GM12891 (cell line): ENCODE measurements at regions not wholly inside any gene's neighbourhood (a gene's known extent, or its start where the extent isn't known, plus 50 kb on each side); places are given as distances from the start of the nearest gene placed in this dataset.

Experiments used
- DNase-seq: peaks from one replicate; pipeline ENCODE4 v3.0.0; 2011; ENCODE audit warnings: low spot score; ENCODE audit not compliant: insufficient read length
- FAIRE-seq: peaks from 2 replicates; lab custom pipeline; 2011; peaks lifted over from hg19 to GRCh38; lab: Jason Lieb, UNC
- PAX5 ChIP-seq: IDR thresholded peaks from 2 replicates; pipeline ENCODE4 v1.6.1; 2011; ENCODE audit warnings: low read length, moderate library complexity, mild to moderate bottlenecking; ENCODE audit not compliant: insufficient read depth, severe bottlenecking
- POLR2A ChIP-seq: IDR thresholded peaks from 2 replicates; pipeline ENCODE4 v1.6.1; 2011; ENCODE audit warnings: low read depth, low read length, control low read depth
- POLR2AphosphoS5 ChIP-seq: IDR thresholded peaks from 2 replicates; pipeline ENCODE4 v1.6.1; 2011; ENCODE audit warnings: low read depth, low read length, control low read depth
- POU2F2 ChIP-seq: IDR thresholded peaks from 2 replicates; pipeline ENCODE4 v1.6.1; 2011; ENCODE audit warnings: low read depth, mild to moderate bottlenecking, control low read depth, low read length, moderate library complexity
- SPI1 ChIP-seq: IDR thresholded peaks from 2 replicates; pipeline ENCODE4 v1.6.1; 2011; ENCODE audit warnings: low read depth, low read length, control low read depth
- TAF1 ChIP-seq: IDR thresholded peaks from 2 replicates; pipeline ENCODE4 v1.6.1; 2011; ENCODE audit warnings: low read depth, low read length, control low read depth

DNA sequence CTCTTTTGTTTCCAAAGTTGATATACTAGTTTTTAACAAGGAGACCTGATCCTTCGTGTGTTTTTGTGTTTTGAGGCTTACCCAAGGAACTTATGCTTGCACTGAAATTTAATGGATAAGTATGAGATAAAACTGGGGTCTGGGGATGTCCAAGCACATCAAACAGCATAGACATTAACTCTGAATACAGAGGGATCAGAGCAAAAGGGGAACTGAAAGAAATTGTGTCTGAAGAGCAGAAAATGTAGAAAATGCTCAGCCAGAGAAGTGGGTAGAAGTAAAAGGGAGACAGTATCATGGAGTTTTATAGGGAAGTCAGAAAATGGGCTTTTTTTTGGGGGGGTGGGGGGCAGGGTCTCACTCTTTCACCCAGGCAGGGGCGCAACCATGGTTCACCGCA is 695.4 kb downstream of the ARAP2 start:
- FAIRE-seq (no peak), DNase-seq (no peak)
- TF ChIP-seq SPI1 (peak; percentile 93), TAF1 (no peak), PAX5 (no peak)

- no peak for FAIRE-seq
- no peak for DNase-seq
- TF ChIP-seq POLR2A (no peak), PAX5 (no peak), POU2F2 (no peak), SPI1 (no peak), POLR2AphosphoS5 (no peak), TAF1 (no peak)
Measured at GRCh38 chr4:35556387-35556786, 687.9 kb downstream of the ARAP2 start.

DNA sequence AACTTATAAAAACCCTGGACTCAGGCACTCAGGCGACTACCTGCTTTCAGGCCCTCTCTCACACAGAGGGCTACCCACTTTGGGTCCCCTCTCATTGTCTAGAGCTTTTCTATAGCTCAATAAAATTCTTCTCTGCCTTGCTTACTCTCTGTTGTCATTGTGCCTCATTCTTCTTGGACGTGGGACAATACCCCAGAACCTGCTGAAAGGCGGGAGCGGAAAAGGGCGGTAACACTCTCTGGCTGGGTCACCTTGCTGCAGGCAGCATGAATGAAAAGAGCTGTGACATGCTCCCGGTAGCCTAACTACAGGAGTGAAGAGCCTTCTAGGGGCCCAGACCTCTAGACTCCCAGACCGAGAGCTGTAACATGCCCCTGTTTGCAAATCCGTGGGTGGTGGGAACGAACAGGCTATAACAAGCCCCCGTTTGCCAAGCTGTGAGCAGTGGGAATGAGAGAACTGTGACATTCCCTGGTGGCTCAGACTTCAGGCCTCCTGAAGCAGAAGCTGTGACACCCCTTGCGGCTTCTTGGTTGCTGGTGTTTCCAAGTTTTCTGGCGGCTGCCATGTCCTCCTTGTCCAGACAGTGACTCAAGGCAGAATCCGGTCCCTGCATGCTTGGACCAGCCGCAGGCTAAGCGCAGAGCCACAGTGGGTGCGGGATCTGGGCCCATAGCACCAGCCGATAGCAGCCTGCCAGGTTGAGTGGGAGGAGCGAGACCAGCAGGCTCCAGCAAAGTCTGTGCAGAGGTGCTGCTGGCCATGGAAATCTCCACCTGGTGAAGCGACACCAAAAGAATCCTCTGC is 684.6 kb downstream of the ARAP2 start:
- no peak for FAIRE-seq
- TF ChIP-seq POU2F2: no peak
- no peak for TF ChIP-seq POLR2A
- no peak for TF ChIP-seq PAX5
- no peak for TF ChIP-seq TAF1
- no peak for TF ChIP-seq POLR2AphosphoS5
- TF ChIP-seq SPI1: no peak
- DNase-seq: no peak

DNA sequence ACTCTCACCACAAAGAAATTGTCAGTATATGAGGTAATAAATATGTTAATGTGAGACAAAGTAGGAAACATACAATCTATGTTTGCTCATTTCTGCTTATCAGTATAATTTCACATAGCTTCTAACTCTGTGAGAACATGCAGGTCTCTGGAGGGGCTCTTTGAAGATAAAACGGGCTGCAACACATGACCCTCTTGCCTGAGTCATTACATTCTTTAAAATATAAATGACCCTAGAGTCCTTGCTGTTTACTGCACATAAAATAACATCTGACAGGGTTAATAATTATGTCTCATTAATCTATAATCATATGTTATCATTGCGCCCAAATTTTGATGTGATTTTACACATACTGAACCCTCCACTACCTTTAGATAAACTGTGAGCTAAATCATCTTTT is 681.5 kb downstream of the ARAP2 start:
- TF ChIP-seq POU2F2 (no peak), TAF1 (no peak), PAX5 (no peak), POLR2AphosphoS5 (no peak), SPI1 (no peak)
- DNase-seq (no peak), FAIRE-seq (no peak)

DNA sequence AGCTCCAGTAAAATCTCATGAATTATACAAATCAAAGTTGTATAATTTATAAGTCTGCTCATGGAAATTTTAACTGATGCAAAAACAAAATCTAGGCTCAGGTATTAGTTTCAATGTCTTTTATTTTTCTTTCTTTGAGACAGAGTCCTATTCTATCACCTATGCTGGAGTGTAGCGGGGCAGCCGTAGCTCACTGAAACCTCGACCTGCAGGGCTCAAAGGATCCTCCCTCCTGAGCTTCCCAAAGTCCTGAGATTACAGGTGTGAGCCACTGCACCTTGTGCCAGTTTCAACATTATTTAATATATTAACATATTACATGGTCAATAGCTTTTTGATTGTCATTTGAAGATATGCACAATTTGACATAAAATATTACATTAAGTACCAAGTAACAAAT is 678.7 kb downstream of the ARAP2 start:
- DNase-seq (no peak), FAIRE-seq (no peak)
- no peak for TF ChIP-seq TAF1
- TF ChIP-seq PAX5: no peak
- TF ChIP-seq POLR2AphosphoS5: no peak
- no peak for TF ChIP-seq POLR2A
- no peak for TF ChIP-seq POU2F2
- no peak for TF ChIP-seq SPI1

GRCh38 chr4:35591035-35591434 is 653.3 kb downstream of the ARAP2 start:
- FAIRE-seq (no peak), DNase-seq (no peak)
- no peak for TF ChIP-seq POLR2AphosphoS5
- peak; percentile 70 for TF ChIP-seq SPI1

DNA sequence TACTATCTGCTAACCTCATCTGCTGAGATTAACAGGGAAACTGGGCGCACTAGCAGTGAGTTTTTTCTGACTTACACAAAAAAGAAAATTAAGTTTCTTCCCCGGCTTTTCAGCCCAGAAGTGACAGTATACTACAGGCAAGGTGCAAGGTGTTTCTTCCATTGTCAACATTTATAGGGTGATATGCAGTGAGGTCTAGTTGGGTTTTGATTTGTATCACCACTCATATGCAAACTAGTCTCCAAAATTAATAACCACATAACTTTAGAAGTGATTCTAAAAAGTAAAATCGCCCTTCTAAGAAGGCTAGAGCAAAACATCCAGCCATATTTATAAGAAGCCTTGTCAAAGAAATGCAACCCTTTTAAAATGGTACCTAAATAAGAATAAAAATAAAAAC is 640.1 kb downstream of the ARAP2 start:
- FAIRE-seq (no peak), DNase-seq (no peak)
- TF ChIP-seq SPI1 (no peak), POLR2AphosphoS5 (no peak)

GRCh38 chr4:35604724-35605123 is 639.6 kb downstream of the ARAP2 start:
- FAIRE-seq (no peak), DNase-seq (no peak)
- TF ChIP-seq POU2F2 (no peak), SPI1 (no peak), TAF1 (no peak), POLR2A (no peak), PAX5 (no peak), POLR2AphosphoS5 (no peak)

DNA sequence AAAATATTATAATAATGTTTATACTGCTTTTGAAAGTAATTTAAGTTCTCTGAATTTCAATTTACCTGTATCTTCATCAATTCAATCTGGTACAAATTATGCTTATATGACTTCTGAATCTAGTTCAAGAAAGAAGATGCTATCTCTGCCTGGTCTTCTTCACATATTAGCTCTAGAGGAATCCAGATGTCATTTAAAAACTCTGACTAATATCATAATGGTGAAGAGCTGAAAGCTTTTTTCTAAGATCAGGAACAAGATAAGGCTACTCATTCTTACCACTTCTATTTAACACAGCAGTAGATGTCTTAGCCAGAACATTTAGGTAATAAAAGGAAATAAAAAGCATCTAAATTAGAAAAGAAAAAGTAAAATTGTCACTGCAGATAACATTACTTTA is 636.1 kb downstream of the ARAP2 start:
- TF ChIP-seq POU2F2 (no peak), POLR2A (no peak), POLR2AphosphoS5 (no peak), PAX5 (no peak), SPI1 (no peak), TAF1 (no peak)
- FAIRE-seq (no peak), DNase-seq (no peak)

DNA sequence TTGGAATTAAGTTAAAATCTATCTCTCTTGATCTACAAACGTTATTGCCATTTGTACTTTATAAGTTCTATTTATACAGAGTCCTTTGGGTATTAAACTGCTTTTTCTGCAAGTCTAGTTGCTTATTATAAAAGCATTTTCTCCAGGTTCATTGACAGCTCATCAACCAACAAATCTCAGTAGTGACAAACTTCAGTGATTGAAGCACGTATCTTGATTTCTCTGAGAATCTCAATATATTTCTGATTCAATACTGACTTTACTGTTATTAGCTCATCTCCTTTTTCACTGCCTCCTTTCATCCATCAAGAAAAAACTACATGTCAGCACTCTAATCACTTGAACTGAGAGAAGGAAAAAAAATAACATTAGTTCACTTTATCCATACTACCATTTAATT is 630.2 kb downstream of the ARAP2 start:
- no peak for DNase-seq
- TF ChIP-seq POLR2A: no peak
- no peak for TF ChIP-seq TAF1
- TF ChIP-seq POLR2AphosphoS5: no peak
- no peak for TF ChIP-seq SPI1
- TF ChIP-seq POU2F2: no peak
- TF ChIP-seq PAX5: no peak
- FAIRE-seq: no peak
